ENCODE measurements at regions not wholly inside any gene's neighbourhood (a gene's known extent, or its start where the extent isn't known, plus 50 kb on each side); places are given as distances from the start of the nearest gene placed in this dataset.
"Not testable (repeated sequence)": the region's sequence is repeated elsewhere in the genome, so short reads cannot be mapped to it uniquely, and the experiment has no call there.

- Mint-ChIP-seq H3K9me3 (no peaks in the 10 kb centered on the region), H3K27ac (no peak overlapping the region), H3K27me3 (no peaks in the 10 kb centered on the region), H3K4me3 (no peak overlapping the region), H3K4me1 (no peaks in the 10 kb centered on the region), H3K36me3 (ENCODE audit: low read depth) (no peaks in the 10 kb centered on the region)
- ATAC-seq (replicated peaks), result no peak
These were observed 212.9 kb upstream of the SEMA6A start for GRCh38 chr5:116787570-116787969.

GRCh38 chr5:116785106-116785505 is 210.5 kb upstream of the SEMA6A start:
- no peaks in the 10 kb centered on the region for H3K36me3 Mint-ChIP-seq (ENCODE audit: low read depth)
- H3K27me3 Mint-ChIP-seq, result no peaks in the 10 kb centered on the region
- H3K4me3 Mint-ChIP-seq, result no peak overlapping the region
- no peaks in the 10 kb centered on the region for H3K4me1 Mint-ChIP-seq
- no peak overlapping the region for H3K27ac Mint-ChIP-seq
- ATAC-seq (replicated peaks), result no peak
- no peaks in the 10 kb centered on the region for H3K9me3 Mint-ChIP-seq

GRCh38 chr5:116779846-116780245 is 205.2 kb upstream of the SEMA6A start:
- Mint-ChIP-seq H3K4me3 (no peak overlapping the region), H3K27me3 (peaks cover 2% of the 10 kb centered on the region), H3K4me1 (no peaks in the 10 kb centered on the region), H3K9me3 (no peaks in the 10 kb centered on the region), H3K27ac (no peak overlapping the region), H3K36me3 (ENCODE audit: low read depth) (no peaks in the 10 kb centered on the region)
- no peak for ATAC-seq (replicated peaks)

GRCh38 chr5:116778651-116779280 is 204.1 kb upstream of the SEMA6A start:
- no peaks in the 10 kb centered on the region for H3K36me3 Mint-ChIP-seq (ENCODE audit: low read depth)
- no peaks in the 10 kb centered on the region for H3K4me1 Mint-ChIP-seq
- no peak for ATAC-seq (replicated peaks)
- H3K9me3 Mint-ChIP-seq, result no peaks in the 10 kb centered on the region
- peaks cover 4% of the 10 kb centered on the region for H3K27me3 Mint-ChIP-seq
- H3K4me3 Mint-ChIP-seq, result peak overlapping the region; percentile 22
- no peak overlapping the region for H3K27ac Mint-ChIP-seq

GRCh38 chr5:116778032-116778431 is 203.4 kb upstream of the SEMA6A start:
- no peaks in the 10 kb centered on the region for H3K36me3 Mint-ChIP-seq (ENCODE audit: low read depth)
- H3K27me3 Mint-ChIP-seq, result peaks cover 4% of the 10 kb centered on the region
- H3K9me3 Mint-ChIP-seq, result no peaks in the 10 kb centered on the region
- no peak for ATAC-seq (replicated peaks)
- no peaks in the 10 kb centered on the region for H3K4me1 Mint-ChIP-seq
- peak overlapping the region; percentile 22 for H3K4me3 Mint-ChIP-seq
- no peak overlapping the region for H3K27ac Mint-ChIP-seq

GRCh38 chr5:116773926-116774325 is 199.3 kb upstream of the SEMA6A start:
- no peak for ATAC-seq (replicated peaks)
- Mint-ChIP-seq H3K36me3 (ENCODE audit: low read depth) (no peaks in the 10 kb centered on the region), H3K4me1 (no peaks in the 10 kb centered on the region), H3K9me3 (no peaks in the 10 kb centered on the region), H3K27ac (no peak overlapping the region), H3K4me3 (no peak overlapping the region), H3K27me3 (peaks cover 4% of the 10 kb centered on the region)

GRCh38 chr5:116772806-116773205 is 198.2 kb upstream of the SEMA6A start:
- Mint-ChIP-seq H3K36me3 (ENCODE audit: low read depth) (no peaks in the 10 kb centered on the region), H3K27me3 (peaks cover 4% of the 10 kb centered on the region), H3K27ac (no peak overlapping the region), H3K9me3 (no peaks in the 10 kb centered on the region), H3K4me1 (no peaks in the 10 kb centered on the region), H3K4me3 (no peak overlapping the region)
- no peak for ATAC-seq (replicated peaks)

- ATAC-seq (replicated peaks), result no peak
- H3K27ac Mint-ChIP-seq, result no peak overlapping the region
- no peak overlapping the region for H3K4me3 Mint-ChIP-seq
- peaks cover 4% of the 10 kb centered on the region for H3K27me3 Mint-ChIP-seq
- H3K9me3 Mint-ChIP-seq, result no peaks in the 10 kb centered on the region
- no peaks in the 10 kb centered on the region for H3K36me3 Mint-ChIP-seq (ENCODE audit: low read depth)
- no peaks in the 10 kb centered on the region for H3K4me1 Mint-ChIP-seq
These were observed 197.5 kb upstream of the SEMA6A start for GRCh38 chr5:116772152-116772501.

GRCh38 chr5:116771466-116772151 is 197.0 kb upstream of the SEMA6A start:
- no peak overlapping the region for H3K4me3 Mint-ChIP-seq
- H3K9me3 Mint-ChIP-seq, result no peaks in the 10 kb centered on the region
- no peak overlapping the region for H3K27ac Mint-ChIP-seq
- no peaks in the 10 kb centered on the region for H3K4me1 Mint-ChIP-seq
- peaks cover 6% of the 10 kb centered on the region for H3K27me3 Mint-ChIP-seq
- no peak for ATAC-seq (replicated peaks)
- H3K36me3 Mint-ChIP-seq (ENCODE audit: low read depth), result no peaks in the 10 kb centered on the region

- H3K27ac Mint-ChIP-seq; H3K36me3 Mint-ChIP-seq (ENCODE audit: low read depth); H3K4me1 Mint-ChIP-seq; ATAC-seq (replicated peaks); H3K9me3 Mint-ChIP-seq; H3K4me3 Mint-ChIP-seq: not testable (repeated sequence)
- H3K27me3 Mint-ChIP-seq, result peaks cover 11% of the 10 kb centered on the region
These were observed 195.3 kb upstream of the SEMA6A start for GRCh38 chr5:116769953-116770352.

- Mint-ChIP-seq H3K4me3 (no peak overlapping the region), H3K27me3 (peaks cover 8% of the 10 kb centered on the region), H3K36me3 (ENCODE audit: low read depth) (no peaks in the 10 kb centered on the region), H3K4me1 (no peaks in the 10 kb centered on the region), H3K9me3 (no peaks in the 10 kb centered on the region), H3K27ac (no peak overlapping the region)
- ATAC-seq (replicated peaks), result no peak
These were observed 194.8 kb upstream of the SEMA6A start for GRCh38 chr5:116769470-116769869.

GRCh38 chr5:116766470-116766947 is 191.9 kb upstream of the SEMA6A start:
- Mint-ChIP-seq H3K4me3 (no peak overlapping the region), H3K4me1 (no peaks in the 10 kb centered on the region), H3K36me3 (ENCODE audit: low read depth) (no peaks in the 10 kb centered on the region), H3K27me3 (peaks cover 8% of the 10 kb centered on the region), H3K9me3 (no peaks in the 10 kb centered on the region), H3K27ac (no peak overlapping the region)
- peak; percentile 77 for ATAC-seq (replicated peaks)

GRCh38 chr5:116765441-116765840 is 190.8 kb upstream of the SEMA6A start:
- no peak for ATAC-seq (replicated peaks)
- peaks cover 8% of the 10 kb centered on the region for H3K27me3 Mint-ChIP-seq
- H3K4me1 Mint-ChIP-seq, result no peaks in the 10 kb centered on the region
- no peaks in the 10 kb centered on the region for H3K36me3 Mint-ChIP-seq (ENCODE audit: low read depth)
- H3K4me3 Mint-ChIP-seq, result no peak overlapping the region
- no peaks in the 10 kb centered on the region for H3K9me3 Mint-ChIP-seq
- no peak overlapping the region for H3K27ac Mint-ChIP-seq

GRCh38 chr5:116764941-116765340 is 190.3 kb upstream of the SEMA6A start:
- Mint-ChIP-seq H3K27me3 (peaks cover 8% of the 10 kb centered on the region), H3K9me3 (no peaks in the 10 kb centered on the region), H3K27ac (no peak overlapping the region), H3K4me1 (no peaks in the 10 kb centered on the region), H3K4me3 (no peak overlapping the region), H3K36me3 (ENCODE audit: low read depth) (no peaks in the 10 kb centered on the region)
- no peak for ATAC-seq (replicated peaks)

GRCh38 chr5:116763987-116764866 is 189.6 kb upstream of the SEMA6A start:
- peaks cover 8% of the 10 kb centered on the region for H3K27me3 Mint-ChIP-seq
- H3K27ac Mint-ChIP-seq, result peak overlapping the region; percentile 53
- peak overlapping the region; percentile 19 for H3K4me3 Mint-ChIP-seq
- H3K4me1 Mint-ChIP-seq, result no peaks in the 10 kb centered on the region
- ATAC-seq (replicated peaks), result peak; percentile 56
- H3K36me3 Mint-ChIP-seq (ENCODE audit: low read depth), result no peaks in the 10 kb centered on the region
- no peaks in the 10 kb centered on the region for H3K9me3 Mint-ChIP-seq
